K562 (cell line): ENCODE measurements at regions not wholly inside any gene's neighbourhood (a gene's known extent, or its start where the extent isn't known, plus 50 kb on each side); places are given as distances from the start of the nearest gene placed in this dataset.

Experiments used
- ASH1L ChIP-seq: fragments of 450-650 bp; IDR thresholded peaks from 2 replicates; pipeline ENCODE4 v1.6.1; 2018; ENCODE audit warnings: borderline replicate concordance, mild to moderate bottlenecking, low read depth; ENCODE audit not compliant: partially characterized antibody
- ESRRB ChIP-seq: fragments of 250-450 bp; sonication (Bioruptor Pico); IDR thresholded peaks from 2 replicates; pipeline ENCODE4 v1.5.0; 2020; ENCODE audit warnings: mild to moderate bottlenecking, moderate library complexity, borderline replicate concordance
- NFATC3 ChIP-seq: fragments of 450-650 bp; IDR thresholded peaks from 2 replicates; pipeline ENCODE4 v1.6.1; 2017; ENCODE audit warnings: mild to moderate bottlenecking
- NR4A1 ChIP-seq, 2 experiments: fragments of 250-450 bp in 1 of 2; fragments of 450-650 bp in 1 of 2; sonication (Bioruptor Pico) in 1 of 2; IDR thresholded peaks; 2 replicates each; pipeline versions ENCODE4 v1.4.0 to v1.6.1; 2016 to 2020; ENCODE audit warnings: mild to moderate bottlenecking in 2 of 2, missing compliant biosample characterization in 1 of 2, missing genetic modification characterization in 1 of 2, moderate library complexity in 1 of 2
- POLR2B ChIP-seq: fragments of 450-650 bp; IDR thresholded peaks from 2 replicates; pipeline ENCODE4 v1.6.1; 2018; ENCODE audit warnings: low read depth; ENCODE audit not compliant: partially characterized antibody
- RCOR1 ChIP-seq, 2 experiments: IDR thresholded peaks; 2 replicates each; pipeline ENCODE4 v1.6.1; 2012; ENCODE audit warnings: low read depth in 2 of 2, low read length in 2 of 2, borderline replicate concordance in 1 of 2, improper control_type of control experiment in 1 of 2
- SMAD1 ChIP-seq: fragments of 150-350 bp; IDR thresholded peaks from 2 replicates; pipeline ENCODE4 v1.6.1; 2014; ENCODE audit warnings: low read length, low read depth; ENCODE audit not compliant: partially characterized antibody
- SMC3 ChIP-seq: conservative IDR thresholded peaks from 2 replicates; pipeline ENCODE4 v1.6.1; 2011; ENCODE audit warnings: low read depth, low read length, improper control_type of control experiment; ENCODE audit not compliant: insufficient read depth
- SRF ChIP-seq, 2 experiments: fragments of 250-450, 450-650 bp in 1 of 2; sonication (Bioruptor Pico) in 1 of 2; sonication (generic) in 1 of 2; formaldehyde crosslinking; IDR thresholded peaks; 2 replicates each; pipeline versions ENCODE4 v1.5.0 to v1.5.1; 2020 to 2022; ENCODE audit warnings: mild to moderate bottlenecking in 1 of 2, missing genetic modification reagents in 1 of 2
- TARDBP ChIP-seq: fragments of 450-650 bp; IDR thresholded peaks from 2 replicates; pipeline ENCODE4 v1.6.1; 2016
- TEAD4 ChIP-seq, 2 experiments: sonication (generic) in 1 of 2; formaldehyde crosslinking in 1 of 2; IDR thresholded peaks; 2 replicates each; pipeline versions ENCODE4 v1.6.1 to v1.8.0; 2012 to 2022; ENCODE audit warnings: borderline replicate concordance in 1 of 2, inconsistent platforms in 1 of 2, low read length in 1 of 2, mild to moderate bottlenecking in 1 of 2, missing genetic modification reagents in 1 of 2
- ZNF253 ChIP-seq: fragments of 250-450 bp; sonication (Bioruptor Pico); conservative IDR thresholded peaks from 2 replicates; pipeline ENCODE4 v1.6.1; 2021; ENCODE audit warnings: mild to moderate bottlenecking
- TF ChIP-seq, protein P1 (sequence below): fragments of 450-650 bp; formaldehyde crosslinking; IDR thresholded peaks from 2 replicates; pipeline ENCODE4 v1.4.0; 2020; ENCODE audit warnings: mild to moderate bottlenecking, moderate library complexity
- TF ChIP-seq, protein P2 (sequence below): fragments of 250-450 bp; sonication (Bioruptor Pico); IDR thresholded peaks from 2 replicates; pipeline ENCODE4 v1.8.0; 2022; ENCODE audit warnings: inconsistent platforms, mild to moderate bottlenecking, moderate library complexity, borderline replicate concordance
- TF ChIP-seq, protein P3 (sequence below): conservative IDR thresholded peaks from 2 replicates; pipeline ENCODE4 v1.6.1; 2011; ENCODE audit warnings: low read depth, mild to moderate bottlenecking, low read length; ENCODE audit not compliant: control insufficient read depth
- TF ChIP-seq, protein P4 (sequence below): fragments of 250-450 bp; sonication (Bioruptor Pico); IDR thresholded peaks from 2 replicates; pipeline ENCODE4 v1.4.0; 2020
- TF ChIP-seq, protein P5 (sequence below), 2 experiments: fragments of 200-800 bp in 1 of 2; sonication (Bioruptor generic) in 1 of 2; sonication (generic) in 1 of 2; formaldehyde crosslinking in 1 of 2; IDR thresholded peaks in 1 of 2; conservative IDR thresholded peaks in 1 of 2; 2 replicates each; pipeline versions ENCODE4 v1.5.0 to v1.6.1; 2016 to 2020; ENCODE audit warnings: missing compliant biosample characterization in 1 of 2, missing genetic modification characterization in 1 of 2, missing genetic modification reagents in 1 of 2
- TF ChIP-seq, protein P6 (sequence below): fragments of 250-450 bp; sonication (Bioruptor Pico); IDR thresholded peaks from 2 replicates; pipeline ENCODE4 v1.5.0; 2021; ENCODE audit warnings: mild to moderate bottlenecking, borderline replicate concordance

DNA sequence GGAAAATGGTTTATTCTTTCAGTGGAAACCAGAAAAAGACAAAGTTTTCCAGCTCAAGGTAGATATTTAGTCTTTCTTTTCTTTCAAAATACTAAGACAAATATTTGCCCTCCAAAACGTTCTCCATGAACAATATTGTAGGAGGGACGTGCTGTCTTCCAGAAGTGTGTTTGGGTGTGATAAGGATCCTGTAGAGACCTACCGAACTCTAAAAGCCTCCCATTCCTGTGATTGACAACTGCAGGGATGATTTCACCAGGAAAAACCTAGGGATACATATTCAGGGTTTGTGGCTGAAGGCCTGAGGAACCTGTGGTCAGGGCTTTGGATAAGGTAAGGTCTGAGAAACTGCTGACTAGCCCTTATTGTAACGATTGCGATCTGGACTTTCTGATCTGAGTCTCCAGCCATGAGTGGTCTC, 167.1 kb downstream of the ZNF648 start (continued):
- TF ChIP-seq, protein P1, sequence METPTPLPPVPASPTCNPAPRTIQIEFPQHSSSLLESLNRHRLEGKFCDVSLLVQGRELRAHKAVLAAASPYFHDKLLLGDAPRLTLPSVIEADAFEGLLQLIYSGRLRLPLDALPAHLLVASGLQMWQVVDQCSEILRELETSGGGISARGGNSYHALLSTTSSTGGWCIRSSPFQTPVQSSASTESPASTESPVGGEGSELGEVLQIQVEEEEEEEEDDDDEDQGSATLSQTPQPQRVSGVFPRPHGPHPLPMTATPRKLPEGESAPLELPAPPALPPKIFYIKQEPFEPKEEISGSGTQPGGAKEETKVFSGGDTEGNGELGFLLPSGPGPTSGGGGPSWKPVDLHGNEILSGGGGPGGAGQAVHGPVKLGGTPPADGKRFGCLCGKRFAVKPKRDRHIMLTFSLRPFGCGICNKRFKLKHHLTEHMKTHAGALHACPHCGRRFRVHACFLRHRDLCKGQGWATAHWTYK (CRISPR knock-in tag): no peak
- TF ChIP-seq, protein P2, sequence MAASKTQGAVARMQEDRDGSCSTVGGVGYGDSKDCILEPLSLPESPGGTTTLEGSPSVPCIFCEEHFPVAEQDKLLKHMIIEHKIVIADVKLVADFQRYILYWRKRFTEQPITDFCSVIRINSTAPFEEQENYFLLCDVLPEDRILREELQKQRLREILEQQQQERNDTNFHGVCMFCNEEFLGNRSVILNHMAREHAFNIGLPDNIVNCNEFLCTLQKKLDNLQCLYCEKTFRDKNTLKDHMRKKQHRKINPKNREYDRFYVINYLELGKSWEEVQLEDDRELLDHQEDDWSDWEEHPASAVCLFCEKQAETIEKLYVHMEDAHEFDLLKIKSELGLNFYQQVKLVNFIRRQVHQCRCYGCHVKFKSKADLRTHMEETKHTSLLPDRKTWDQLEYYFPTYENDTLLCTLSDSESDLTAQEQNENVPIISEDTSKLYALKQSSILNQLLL (CRISPR knock-in tag): no peak
- TF ChIP-seq ZNF253 (CRISPR knock-in tag) (no peak), NFATC3 (no peak), TEAD4 (IDR thresholded peaks at IDR 0.05; ENCODE audit: low read length) (peak; percentile 69), TEAD4 (CRISPR knock-in tag; IDR thresholded peaks at IDR 0.05; ENCODE audit: borderline replicate concordance) (no peak), SRF (CRISPR knock-in tag; IDR thresholded peaks at IDR 0.05) (no peak), ASH1L (no peak), NR4A1 (CRISPR knock-in tag; IDR thresholded peaks at IDR 0.05) (no peak), NR4A1 (tag; IDR thresholded peaks at IDR 0.05) (no peak), SMC3 (no peak), POLR2B (no peak), TARDBP (no peak), ESRRB (CRISPR knock-in tag) (no peak), RCOR1 (IDR thresholded peaks at IDR 0.05; ENCODE audit: borderline replicate concordance in 1 of 2, low read depth in 2 of 2, low read length in 2 of 2) (peak in 1 of 2 experiments; percentile 37; a peak in 1 of 4 replicates), SMAD1 (no peak)
- TF ChIP-seq, protein P3, sequence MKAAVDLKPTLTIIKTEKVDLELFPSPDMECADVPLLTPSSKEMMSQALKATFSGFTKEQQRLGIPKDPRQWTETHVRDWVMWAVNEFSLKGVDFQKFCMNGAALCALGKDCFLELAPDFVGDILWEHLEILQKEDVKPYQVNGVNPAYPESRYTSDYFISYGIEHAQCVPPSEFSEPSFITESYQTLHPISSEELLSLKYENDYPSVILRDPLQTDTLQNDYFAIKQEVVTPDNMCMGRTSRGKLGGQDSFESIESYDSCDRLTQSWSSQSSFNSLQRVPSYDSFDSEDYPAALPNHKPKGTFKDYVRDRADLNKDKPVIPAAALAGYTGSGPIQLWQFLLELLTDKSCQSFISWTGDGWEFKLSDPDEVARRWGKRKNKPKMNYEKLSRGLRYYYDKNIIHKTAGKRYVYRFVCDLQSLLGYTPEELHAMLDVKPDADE: no peak
- TF ChIP-seq, protein P4, sequence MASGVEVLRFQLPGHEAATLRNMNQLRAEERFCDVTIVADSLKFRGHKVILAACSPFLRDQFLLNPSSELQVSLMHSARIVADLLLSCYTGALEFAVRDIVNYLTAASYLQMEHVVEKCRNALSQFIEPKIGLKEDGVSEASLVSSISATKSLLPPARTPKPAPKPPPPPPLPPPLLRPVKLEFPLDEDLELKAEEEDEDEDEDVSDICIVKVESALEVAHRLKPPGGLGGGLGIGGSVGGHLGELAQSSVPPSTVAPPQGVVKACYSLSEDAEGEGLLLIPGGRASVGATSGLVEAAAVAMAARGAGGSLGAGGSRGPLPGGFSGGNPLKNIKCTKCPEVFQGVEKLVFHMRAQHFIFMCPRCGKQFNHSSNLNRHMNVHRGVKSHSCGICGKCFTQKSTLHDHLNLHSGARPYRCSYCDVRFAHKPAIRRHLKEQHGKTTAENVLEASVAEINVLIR (CRISPR knock-in tag): no peak
- TF ChIP-seq, protein P5, sequence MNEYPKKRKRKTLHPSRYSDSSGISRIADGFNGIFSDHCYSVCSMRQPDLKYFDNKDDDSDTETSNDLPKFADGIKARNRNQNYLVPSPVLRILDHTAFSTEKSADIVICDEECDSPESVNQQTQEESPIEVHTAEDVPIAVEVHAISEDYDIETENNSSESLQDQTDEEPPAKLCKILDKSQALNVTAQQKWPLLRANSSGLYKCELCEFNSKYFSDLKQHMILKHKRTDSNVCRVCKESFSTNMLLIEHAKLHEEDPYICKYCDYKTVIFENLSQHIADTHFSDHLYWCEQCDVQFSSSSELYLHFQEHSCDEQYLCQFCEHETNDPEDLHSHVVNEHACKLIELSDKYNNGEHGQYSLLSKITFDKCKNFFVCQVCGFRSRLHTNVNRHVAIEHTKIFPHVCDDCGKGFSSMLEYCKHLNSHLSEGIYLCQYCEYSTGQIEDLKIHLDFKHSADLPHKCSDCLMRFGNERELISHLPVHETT (CRISPR knock-in tag; conservative IDR thresholded peaks at IDR 0.05 in 1 of 2, IDR thresholded peaks at IDR 0.05 in 1 of 2): no peak
- TF ChIP-seq, protein P6, sequence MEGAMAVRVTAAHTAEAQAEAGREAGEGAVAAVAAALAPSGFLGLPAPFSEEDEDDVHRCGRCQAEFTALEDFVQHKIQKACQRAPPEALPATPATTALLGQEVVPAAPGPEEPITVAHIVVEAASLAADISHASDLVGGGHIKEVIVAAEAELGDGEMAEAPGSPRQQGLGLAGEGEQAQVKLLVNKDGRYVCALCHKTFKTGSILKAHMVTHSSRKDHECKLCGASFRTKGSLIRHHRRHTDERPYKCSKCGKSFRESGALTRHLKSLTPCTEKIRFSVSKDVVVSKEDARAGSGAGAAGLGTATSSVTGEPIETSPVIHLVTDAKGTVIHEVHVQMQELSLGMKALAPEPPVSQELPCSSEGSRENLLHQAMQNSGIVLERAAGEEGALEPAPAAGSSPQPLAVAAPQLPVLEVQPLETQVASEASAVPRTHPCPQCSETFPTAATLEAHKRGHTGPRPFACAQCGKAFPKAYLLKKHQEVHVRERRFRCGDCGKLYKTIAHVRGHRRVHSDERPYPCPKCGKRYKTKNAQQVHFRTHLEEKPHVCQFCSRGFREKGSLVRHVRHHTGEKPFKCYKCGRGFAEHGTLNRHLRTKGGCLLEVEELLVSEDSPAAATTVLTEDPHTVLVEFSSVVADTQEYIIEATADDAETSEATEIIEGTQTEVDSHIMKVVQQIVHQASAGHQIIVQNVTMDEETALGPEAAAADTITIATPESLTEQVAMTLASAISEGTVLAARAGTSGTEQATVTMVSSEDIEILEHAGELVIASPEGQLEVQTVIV: no peak
